ENCODE measurements at regions not wholly inside any gene's neighbourhood (a gene's known extent, or its start where the extent isn't known, plus 50 kb on each side); places are given as distances from the start of the nearest gene placed in this dataset.

GRCh38 chr7:17022920-17023319 lies 141.1 kb upstream of the AGR3 start:
- Histone ChIP-seq H3K23me2 (ENCODE audit: insufficient read length, low read depth, low read length, poor library complexity, severe bottlenecking) (no peaks in the 10 kb centered on the region), H4K5ac (ENCODE audit: insufficient read length, low read depth, low read length) (no peak overlapping the region), H2BK12ac (ENCODE audit: insufficient read length, low read depth, low read length) (no peak overlapping the region), H3K4me1 (ENCODE audit: insufficient read depth, low read length) (no peaks in the 10 kb centered on the region), H3K9ac (ENCODE audit: extremely low read depth, insufficient read length, low read length) (no peak overlapping the region), H3K14ac (ENCODE audit: insufficient read depth, low read length) (no peak overlapping the region), H2BK15ac (ENCODE audit: low read depth, low read length) (no peak overlapping the region), H3K56ac (ENCODE audit: insufficient read length, low read depth, low read length) (no peak overlapping the region), H2AFZ (ENCODE audit: low read length) (no peak overlapping the region), H3K18ac (ENCODE audit: insufficient read length, low read depth, low read length) (no peak overlapping the region), H2BK5ac (ENCODE audit: insufficient read length, low read length) (no peak overlapping the region), H3K9me3 (ENCODE audit: control insufficient read depth, low read depth, low read length) (no peaks in the 10 kb centered on the region), H4K91ac (ENCODE audit: insufficient read length, low read depth, low read length) (no peak overlapping the region), H4K20me1 (ENCODE audit: control insufficient read depth, insufficient read depth, insufficient read length) (no peaks in the 10 kb centered on the region), H3K27me3 (ENCODE audit: insufficient read depth, low read length) (no peaks in the 10 kb centered on the region), H2BK20ac (ENCODE audit: low read depth, low read length, poor library complexity, severe bottlenecking) (no peak overlapping the region), H3K23ac (ENCODE audit: insufficient read length, low read depth, low read length) (no peak overlapping the region), H3K4me2 (ENCODE audit: insufficient read depth, insufficient read length, low read length) (no peak overlapping the region), H3K79me1 (ENCODE audit: insufficient read depth, low read depth, low read length, poor library complexity, severe bottlenecking) (no peaks in the 10 kb centered on the region), H3T11ph (ENCODE audit: low read length) (no peak overlapping the region), H3K79me2 (ENCODE audit: insufficient read depth, low read length) (no peaks in the 10 kb centered on the region), H2AK5ac (ENCODE audit: insufficient read length, low read length) (no peak overlapping the region), H2BK120ac (ENCODE audit: low read depth, low read length, poor library complexity, severe bottlenecking) (no peak overlapping the region), H3K27ac (ENCODE audit: insufficient read length, low read depth, low read length) (no peak overlapping the region), H3K4ac (ENCODE audit: low read depth, low read length) (no peak overlapping the region), H4K8ac (replicated peaks; ENCODE audit: insufficient read length, low read depth, low read length) (no peak overlapping the region)
- H3K27me3 Mint-ChIP-seq (ENCODE audit: low read depth), result no peaks in the 10 kb centered on the region
- no peaks in the 10 kb centered on the region for H3K9me3 Mint-ChIP-seq
- H3K36me3 Mint-ChIP-seq (ENCODE audit: insufficient read depth in 1 of 3, low read depth in 3 of 3), result no peaks in the 10 kb centered on the region
- no peak overlapping the region for H3K4me3 Mint-ChIP-seq
- no peak overlapping the region for H3K27ac Mint-ChIP-seq
- no CpG with 5 or more reads among the region's 3 CpGs for WGBS (ENCODE audit: extremely low coverage, insufficient read length, low lambda C conversion rate)
- no peaks in the 10 kb centered on the region for H3K4me1 Mint-ChIP-seq
- no peak for TF ChIP-seq CTCF (conservative IDR thresholded peaks at IDR 0.05)
- no peak for DNase-seq
